C4-2B (cell line): ENCODE measurements at regions not wholly inside any gene's neighbourhood (a gene's known extent, or its start where the extent isn't known, plus 50 kb on each side); places are given as distances from the start of the nearest gene placed in this dataset.

Experiments
- H3K27ac ChIP-seq: fragments of 450-650 bp; 2 replicates; pipeline ENCODE4 v1.5.1; 2017
- ZFX ChIP-seq: fragments of 450-650 bp; IDR thresholded peaks from 2 replicates; pipeline ENCODE4 v1.6.1; 2017
- TF ChIP-seq, protein P1 (sequence below): fragments of 450-650 bp; conservative IDR thresholded peaks from 2 replicates; pipeline ENCODE4 v1.5.1; 2017; ENCODE audit warnings: mild to moderate bottlenecking

DNA sequence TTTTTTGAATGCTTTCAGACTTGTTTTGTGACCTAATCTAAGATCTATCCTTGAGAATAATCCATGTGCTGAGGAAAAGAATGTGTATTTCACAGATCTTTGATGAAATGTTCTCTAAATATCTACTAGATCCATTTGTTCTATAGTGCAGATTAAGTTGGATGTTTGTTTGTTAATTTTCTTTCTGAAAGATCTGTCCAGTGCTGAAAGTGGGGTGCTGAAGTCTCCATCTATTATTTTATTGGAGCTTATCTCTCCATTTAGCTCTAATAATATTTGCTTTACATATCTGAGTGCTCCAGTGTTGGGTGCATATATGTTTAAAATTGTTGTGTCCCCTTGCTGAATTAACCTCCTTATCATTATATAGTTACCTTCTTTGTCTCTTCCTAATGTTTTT is 303.6 kb downstream of the HTR1B start:
- no peak overlapping the region for H3K27ac ChIP-seq
- no peak for TF ChIP-seq ZFX
- TF ChIP-seq, protein P1, sequence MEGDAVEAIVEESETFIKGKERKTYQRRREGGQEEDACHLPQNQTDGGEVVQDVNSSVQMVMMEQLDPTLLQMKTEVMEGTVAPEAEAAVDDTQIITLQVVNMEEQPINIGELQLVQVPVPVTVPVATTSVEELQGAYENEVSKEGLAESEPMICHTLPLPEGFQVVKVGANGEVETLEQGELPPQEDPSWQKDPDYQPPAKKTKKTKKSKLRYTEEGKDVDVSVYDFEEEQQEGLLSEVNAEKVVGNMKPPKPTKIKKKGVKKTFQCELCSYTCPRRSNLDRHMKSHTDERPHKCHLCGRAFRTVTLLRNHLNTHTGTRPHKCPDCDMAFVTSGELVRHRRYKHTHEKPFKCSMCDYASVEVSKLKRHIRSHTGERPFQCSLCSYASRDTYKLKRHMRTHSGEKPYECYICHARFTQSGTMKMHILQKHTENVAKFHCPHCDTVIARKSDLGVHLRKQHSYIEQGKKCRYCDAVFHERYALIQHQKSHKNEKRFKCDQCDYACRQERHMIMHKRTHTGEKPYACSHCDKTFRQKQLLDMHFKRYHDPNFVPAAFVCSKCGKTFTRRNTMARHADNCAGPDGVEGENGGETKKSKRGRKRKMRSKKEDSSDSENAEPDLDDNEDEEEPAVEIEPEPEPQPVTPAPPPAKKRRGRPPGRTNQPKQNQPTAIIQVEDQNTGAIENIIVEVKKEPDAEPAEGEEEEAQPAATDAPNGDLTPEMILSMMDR: no peak

GRCh38 chr6:77151241-77151640 is 312.1 kb downstream of the HTR1B start:
- no peak overlapping the region for H3K27ac ChIP-seq
- TF ChIP-seq, protein P1: no peak
- no peak for TF ChIP-seq ZFX

DNA sequence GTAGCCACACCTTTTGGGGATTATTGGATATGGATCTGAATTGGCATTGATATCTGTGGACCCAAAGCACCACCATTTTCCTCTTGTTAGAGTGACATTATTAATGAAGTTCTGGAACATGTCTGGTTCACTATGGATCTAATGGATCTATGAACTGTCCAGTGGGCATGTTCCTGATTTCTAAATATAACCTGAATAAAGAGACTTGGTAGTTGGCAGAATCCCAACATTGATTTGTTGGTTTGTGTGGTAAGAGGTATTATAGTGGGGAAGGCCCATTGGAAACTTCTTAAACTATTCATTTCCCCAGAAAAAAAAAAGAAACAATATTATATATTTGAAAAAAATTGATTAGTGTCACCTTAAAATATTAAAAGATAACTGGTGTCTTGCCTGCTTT is 312.6 kb downstream of the HTR1B start:
- TF ChIP-seq ZFX: no peak
- TF ChIP-seq, protein P1: no peak
- no peak overlapping the region for H3K27ac ChIP-seq

GRCh38 chr6:77145244-77145643 is 318.0 kb downstream of the HTR1B start:
- no peak for TF ChIP-seq ZFX
- TF ChIP-seq, protein P1: no peak
- H3K27ac ChIP-seq: no peak overlapping the region

- no peak for TF ChIP-seq ZFX
- TF ChIP-seq, protein P1: no peak
- no peak overlapping the region for H3K27ac ChIP-seq
Measured at GRCh38 chr6:77143659-77144447, 319.4 kb downstream of the HTR1B start.

- TF ChIP-seq, protein P1: no peak
- no peak for TF ChIP-seq ZFX
Measured at GRCh38 chr6:77136086-77136485, 327.2 kb downstream of the HTR1B start.

DNA sequence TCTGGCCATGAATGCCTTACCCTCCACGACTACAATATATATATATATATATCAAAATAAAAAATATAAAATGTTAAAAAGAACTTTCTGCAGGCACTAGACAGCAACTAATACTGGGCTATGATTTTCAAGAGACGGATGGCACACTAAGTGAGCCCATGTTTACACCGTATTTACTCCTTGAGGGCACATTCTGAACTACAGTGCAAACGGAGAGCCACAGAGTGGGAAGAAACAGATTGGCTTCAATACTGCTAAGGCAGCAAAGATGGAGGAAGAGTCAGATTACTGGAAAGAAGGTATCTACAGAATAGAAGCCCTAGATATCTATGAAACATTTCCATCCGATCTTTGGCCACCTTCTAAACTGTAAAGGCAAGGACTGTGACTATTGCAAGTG is 330.3 kb downstream of the HTR1B start:
- H3K27ac ChIP-seq: no peak overlapping the region
- TF ChIP-seq, protein P1: no peak
- TF ChIP-seq ZFX: no peak

More at GRCh38 chr6:77136086-77136485, 327.2 kb downstream of the HTR1B start:
- H3K27ac ChIP-seq: no peak overlapping the region
